H1 (cell line): ENCODE measurements at regions not wholly inside any gene's neighbourhood (a gene's known extent, or its start where the extent isn't known, plus 50 kb on each side); places are given as distances from the start of the nearest gene placed in this dataset.

Experiments
- CTCF ChIA-PET: fragments of 300-600 bp; sonication (Branson Sonifier 250); formaldehyde crosslinking; loops from one replicate; lab custom pipeline; 2021; ENCODE audit not compliant: partially characterized antibody; lab: Charles Lee
- POLR2A ChIA-PET: fragments of 300-600 bp; sonication (Branson Sonifier 250); formaldehyde crosslinking; loops from one replicate; lab custom pipeline; 2021; ENCODE audit warnings: inconsistent platforms; ENCODE audit not compliant: partially characterized antibody; lab: Charles Lee
- DNase-seq, 2 experiments: peaks; one replicate each; pipeline versions ENCODE4 v3.0.0 to v3.0.0-alpha.2; 2010 to 2022; ENCODE audit warnings: low spot score in 2 of 2, low read depth in 1 of 2, mixed read lengths in 1 of 2
- FAIRE-seq: peaks from 2 replicates; lab custom pipeline; 2011; peaks lifted over from hg19 to GRCh38; lab: Jason Lieb, UNC
- H2AFZ ChIP-seq: 2 replicates; pipeline ENCODE4 v1.8.1; 2012; ENCODE audit warnings: low read length, inconsistent platforms
- H2AK5ac ChIP-seq: 2 replicates; pipeline ENCODE4 v1.6.1; 2013; ENCODE audit warnings: low read depth, low read length
- H2BK120ac ChIP-seq: replicated peaks from 2 replicates; pipeline ENCODE3; 2013; ENCODE audit warnings: low read depth, low read length, inconsistent platforms
- H2BK12ac ChIP-seq: 2 replicates; pipeline ENCODE4 v1.6.1; 2013; ENCODE audit warnings: low read depth, low read length
- H2BK15ac ChIP-seq: 2 replicates; pipeline ENCODE4 v1.6.1; 2013; ENCODE audit warnings: low read length
- H2BK20ac ChIP-seq: 2 replicates; pipeline ENCODE4 v1.6.1; 2013; ENCODE audit warnings: low read length
- H2BK5ac ChIP-seq: 2 replicates; pipeline ENCODE4 v1.6.1; 2013; ENCODE audit warnings: low read depth, low read length
- H3K14ac ChIP-seq: 2 replicates; pipeline ENCODE4 v1.6.1; 2013; ENCODE audit warnings: inconsistent platforms; ENCODE audit not compliant: insufficient read length
- H3K18ac ChIP-seq: 2 replicates; pipeline ENCODE4 v1.6.1; 2013; ENCODE audit warnings: low read length; ENCODE audit errors: extremely low read depth
- H3K23ac ChIP-seq: 2 replicates; pipeline ENCODE4 v1.6.1; 2013; ENCODE audit warnings: inconsistent platforms; ENCODE audit not compliant: insufficient read length
- H3K23me2 ChIP-seq: 2 replicates; pipeline ENCODE4 v1.6.1; 2013; ENCODE audit warnings: low read depth, low read length
- H3K27ac ChIP-seq: 2 replicates; pipeline ENCODE4 v1.6.1; 2011; ENCODE audit warnings: low read depth, low read length, inconsistent platforms
- H3K27me3 ChIP-seq, 4 experiments: replicated peaks in 1 of 4; 1 replicate in 1 of 4; 2 replicates in 3 of 4; pipeline versions ENCODE4 v1.6.1 to v1.8.1; 2011 to 2013; ENCODE audit warnings: low read length in 3 of 4, mild to moderate bottlenecking in 3 of 4, inconsistent platforms in 2 of 4, mixed read lengths in 2 of 4, moderate library complexity in 1 of 4; ENCODE audit not compliant: control insufficient read depth in 3 of 4, insufficient read depth in 3 of 4; ENCODE audit errors: extremely low read depth in 1 of 4
- H3K36me3 ChIP-seq, 4 experiments: 2 replicates each; pipeline versions ENCODE4 v1.6.1 to v1.8.1; 2011 to 2013; ENCODE audit warnings: mild to moderate bottlenecking in 4 of 4, low read length in 3 of 4, moderate library complexity in 2 of 4, control low read depth in 1 of 4, inconsistent platforms in 1 of 4; ENCODE audit not compliant: insufficient read depth in 4 of 4, control insufficient read depth in 2 of 4
- H3K4ac ChIP-seq: replicated peaks from 2 replicates; pipeline ENCODE3; 2013; ENCODE audit warnings: low read length, low read depth, mixed read lengths, inconsistent platforms; ENCODE audit not compliant: insufficient read length
- H3K4me1 ChIP-seq, 4 experiments: replicated peaks in 1 of 4; 1 replicate in 1 of 4; 2 replicates in 3 of 4; pipeline versions ENCODE4 v1.6.1 to v1.8.1; 2011 to 2013; ENCODE audit warnings: low read length in 3 of 4, inconsistent platforms in 2 of 4, mixed read lengths in 1 of 4; ENCODE audit not compliant: insufficient read depth in 4 of 4, control insufficient read depth in 3 of 4
- H3K4me2 ChIP-seq, 2 experiments: 2 replicates each; pipeline versions ENCODE4 v1.6.1 to v1.8.1; 2011 to 2013; ENCODE audit warnings: low read depth in 2 of 2, low read length in 2 of 2, control low read depth in 1 of 2, inconsistent platforms in 1 of 2, mild to moderate bottlenecking in 1 of 2; ENCODE audit not compliant: insufficient read depth in 1 of 2
- H3K4me3 ChIP-seq, 4 experiments: fragments of 200-600, 300-600 bp in 1 of 4; sonication (generic), shearing (Covaris generic), sonication (Bioruptor Twin) in 1 of 4; 2 replicates each; pipeline versions ENCODE4 v1.5.1 to v1.8.1; 2011 to 2016; ENCODE audit warnings: low read length in 4 of 4, low read depth in 3 of 4, control low read depth in 2 of 4, inconsistent platforms in 2 of 4, mild to moderate bottlenecking in 2 of 4, mixed read lengths in 1 of 4, moderate library complexity in 1 of 4; ENCODE audit not compliant: insufficient read depth in 2 of 4; ENCODE audit errors: extremely low read depth in 1 of 4
- H3K56ac ChIP-seq: replicated peaks from 2 replicates; pipeline ENCODE3; 2013; ENCODE audit warnings: low read depth, mild to moderate bottlenecking, mixed read lengths, low read length, inconsistent platforms; ENCODE audit not compliant: insufficient read length
- H3K79me1 ChIP-seq: 2 replicates; pipeline ENCODE4 v1.6.1; 2013; ENCODE audit warnings: low read depth, low read length, control low read depth
- H3K79me2 ChIP-seq, 2 experiments: 2 replicates each; pipeline versions ENCODE4 v1.6.1 to v1.8.1; 2012 to 2013; ENCODE audit warnings: low read length in 2 of 2, mild to moderate bottlenecking in 2 of 2, inconsistent platforms in 1 of 2; ENCODE audit not compliant: insufficient read depth in 2 of 2, control insufficient read depth in 1 of 2
- H3K9ac ChIP-seq, 4 experiments: replicated peaks in 1 of 4; 1 replicate in 1 of 4; 2 replicates in 3 of 4; pipeline versions ENCODE4 v1.6.1 to v1.8.1; 2011 to 2013; ENCODE audit warnings: low read depth in 3 of 4, low read length in 3 of 4, control low read depth in 2 of 4, mild to moderate bottlenecking in 2 of 4, moderate library complexity in 2 of 4, inconsistent platforms in 1 of 4; ENCODE audit errors: extremely low read depth in 1 of 4
- H3K9me3 ChIP-seq, 2 experiments: 2 replicates each; pipeline versions ENCODE4 v1.6.1 to v1.8.1; 2012 to 2013; ENCODE audit warnings: mild to moderate bottlenecking in 2 of 2, moderate library complexity in 2 of 2, control low read depth in 1 of 2, inconsistent platforms in 1 of 2, low read depth in 1 of 2, low read length in 1 of 2, mixed read lengths in 1 of 2; ENCODE audit not compliant: insufficient read depth in 2 of 2
- H4K20me1 ChIP-seq, 2 experiments: replicated peaks in 1 of 2; 2 replicates each; pipeline versions ENCODE3 to v1.8.1; 2011 to 2013; ENCODE audit warnings: inconsistent platforms in 2 of 2, low read length in 2 of 2, mild to moderate bottlenecking in 1 of 2; ENCODE audit not compliant: insufficient read depth in 2 of 2, control insufficient read depth in 1 of 2
- H4K5ac ChIP-seq: 2 replicates; pipeline ENCODE4 v1.6.1; 2013; ENCODE audit warnings: low read length, low read depth, mixed read lengths, inconsistent platforms; ENCODE audit not compliant: insufficient read length
- H4K8ac ChIP-seq: 2 replicates; pipeline ENCODE4 v1.8.0; 2013; ENCODE audit warnings: mild to moderate bottlenecking, moderate library complexity, low read length, inconsistent platforms; ENCODE audit not compliant: insufficient read depth; ENCODE audit errors: extremely low read depth
- H4K91ac ChIP-seq: replicated peaks from 2 replicates; pipeline ENCODE3; 2013; ENCODE audit warnings: low read length, mixed read lengths, inconsistent platforms; ENCODE audit not compliant: insufficient read length
- ATF3 ChIP-seq: IDR thresholded peaks from 2 replicates; pipeline ENCODE4 v1.6.1; 2011; ENCODE audit warnings: low read depth, mild to moderate bottlenecking, low read length; ENCODE audit not compliant: insufficient read depth
- CEBPB ChIP-seq: IDR thresholded peaks from 2 replicates; pipeline ENCODE4 v1.6.1; 2012; ENCODE audit warnings: low read depth, low read length
- CTBP2 ChIP-seq: IDR thresholded peaks from 2 replicates; pipeline ENCODE4 v1.7.0; 2011; ENCODE audit warnings: borderline replicate concordance, mild to moderate bottlenecking, moderate library complexity, mixed read lengths, low read length; ENCODE audit not compliant: insufficient read depth, insufficient read length
- CTCF ChIP-seq, 3 experiments: IDR thresholded peaks; 1 replicate in 2 of 3; 2 replicates in 1 of 3; pipeline versions ENCODE4 v1.5.1 to v1.6.1; 2011; ENCODE audit warnings: low read length in 3 of 3, mild to moderate bottlenecking in 3 of 3, inconsistent platforms in 2 of 3, low read depth in 1 of 3, moderate library complexity in 1 of 3; ENCODE audit not compliant: insufficient read depth in 1 of 3; ENCODE audit errors: control extremely low read depth in 1 of 3
- GTF2F1 ChIP-seq: IDR thresholded peaks from 2 replicates; pipeline ENCODE4 v1.6.1; 2012; ENCODE audit warnings: low read depth, low read length, improper control_type of control experiment, borderline replicate concordance
- POLR2A ChIP-seq, 2 experiments: IDR thresholded peaks; 1 replicate in 1 of 2; 2 replicates in 1 of 2; pipeline ENCODE4 v1.6.1; 2011; ENCODE audit warnings: low read depth in 2 of 2, low read length in 2 of 2, mild to moderate bottlenecking in 2 of 2; ENCODE audit errors: control extremely low read depth in 1 of 2
- RNF2 ChIP-seq: fragments of 200-900, 300-1000 bp; sonication (generic); IDR thresholded peaks from 2 replicates; pipeline ENCODE4 v1.7.1; 2016; ENCODE audit warnings: borderline replicate concordance, low read depth, mild to moderate bottlenecking, antibody characterized with exemption, low read length; ENCODE audit not compliant: poor library complexity, severe bottlenecking; ENCODE audit errors: missing control alignments
- SIN3A ChIP-seq, 2 experiments: IDR thresholded peaks in 1 of 2; conservative IDR thresholded peaks in 1 of 2; 2 replicates each; pipeline ENCODE4 v1.6.1; 2011 to 2012; ENCODE audit warnings: low read length in 2 of 2, improper control_type of control experiment in 1 of 2, low read depth in 1 of 2, mild to moderate bottlenecking in 1 of 2
- SP4 ChIP-seq: IDR thresholded peaks from 2 replicates; pipeline ENCODE4 v1.6.1; 2012; ENCODE audit warnings: low read length, inconsistent platforms
- SRF ChIP-seq: IDR thresholded peaks from 2 replicates; pipeline ENCODE4 v1.6.1; 2011; ENCODE audit warnings: mild to moderate bottlenecking, low read depth, low read length, moderate library complexity
- TAF7 ChIP-seq: optimal IDR thresholded peaks from 2 replicates; pipeline ENCODE3; 2011; ENCODE audit warnings: low read depth, mild to moderate bottlenecking, inconsistent platforms, low read length, moderate library complexity, borderline replicate concordance
- WGBS, 2 experiments: shearing (Covaris generic) in 1 of 2; methylation state at CpG; one replicate each; pipeline versions ENCODE4 v1.1.6 to v1.1.7; 2013 to 2015; ENCODE audit warnings: low lambda C conversion rate in 2 of 2, mixed read lengths in 2 of 2, inconsistent platforms in 1 of 2, low coverage in 1 of 2, missing lambda C conversion rate in 1 of 2; ENCODE audit not compliant: insufficient replicate concordance in 2 of 2, insufficient coverage in 1 of 2, insufficient read length in 1 of 2; ENCODE audit errors: extremely low coverage in 1 of 2, missing lambda C conversion rate in 1 of 2; 5-methylcytosine and 5-hydroxymethylcytosine counted together

- FAIRE-seq: no peak
- TF ChIP-seq SRF (no peak), CEBPB (no peak), CTCF (IDR thresholded peaks at IDR 0.05; ENCODE audit: control extremely low read depth in 1 of 3, insufficient read depth in 1 of 3, low read depth in 1 of 3, low read length in 3 of 3) (no peak), RNF2 (no peak), SP4 (no peak), CTBP2 (no peak), SIN3A (conservative IDR thresholded peaks at IDR 0.05 in 1 of 2, IDR thresholded peaks at IDR 0.05 in 1 of 2; ENCODE audit: low read depth in 1 of 2, low read length in 2 of 2) (no peak), TAF7 (no peak), GTF2F1 (no peak), POLR2A (IDR thresholded peaks at IDR 0.05; ENCODE audit: control extremely low read depth in 1 of 2, low read depth in 2 of 2, low read length in 2 of 2) (no peak), ATF3 (no peak)
Measured at GRCh38 chr12:94788298-94788697, 137.9 kb upstream of the TMCC3 start.

More at GRCh38 chr12:94788298-94788697, 137.9 kb upstream of the TMCC3 start:
- H2BK12ac ChIP-seq: no peak overlapping the region
- no peak overlapping the region for H2BK5ac ChIP-seq
- no peak overlapping the region for H3K9ac ChIP-seq
- no peak overlapping the region for H4K5ac ChIP-seq
- WGBS, 2 experiments: 80% methylated on average over 2 of the region's 2 CpGs; no CpG with 5 or more reads in 1 of the 2 experiments
- ChIA-PET CTCF (interaction anchor here (0.7 to 1.7 kb wide), 6 partner anchors 8 to 109 kb away, joined by 3 to 5 read pairs (median 4); no protein-coding TSS in a partner anchor), POLR2A (interaction anchor here (1.0 kb wide), 1 partner anchor 19 kb away, joined by 4 read pairs; no protein-coding TSS in a partner anchor)
- no peak overlapping the region for H3K4ac ChIP-seq
- no peak overlapping the region for H3K56ac ChIP-seq
- H3K14ac ChIP-seq: no peak overlapping the region
- H2BK15ac ChIP-seq: no peak overlapping the region
- H4K8ac ChIP-seq: no peak overlapping the region
- no peaks in the 10 kb centered on the region for H4K20me1 ChIP-seq
- H2AK5ac ChIP-seq: no peak overlapping the region
- no peak overlapping the region for H2AFZ ChIP-seq
- H2BK120ac ChIP-seq: no peak overlapping the region
- H3K79me1 ChIP-seq: no peaks in the 10 kb centered on the region
- H3K23ac ChIP-seq: no peak overlapping the region
- H3K79me2 ChIP-seq: no peaks in the 10 kb centered on the region
- no peak for DNase-seq
- no peaks in the 10 kb centered on the region for H3K23me2 ChIP-seq
- H3K4me2 ChIP-seq: no peak overlapping the region
- peaks cover 0 to 3% (median 0%) of the 10 kb centered on the region in 4 experiments; a peak in 1 of 7 replicates for H3K4me1 ChIP-seq
- H3K4me3 ChIP-seq: no peak overlapping the region
- H4K91ac ChIP-seq: no peak overlapping the region
- H3K27ac ChIP-seq: no peak overlapping the region
- H2BK20ac ChIP-seq: no peak overlapping the region
- no peaks in the 10 kb centered on the region for H3K27me3 ChIP-seq
- H3K18ac ChIP-seq: no peak overlapping the region
- no peaks in the 10 kb centered on the region for H3K36me3 ChIP-seq
- no peaks in the 10 kb centered on the region for H3K9me3 ChIP-seq
